ENCODE measurements at regions not wholly inside any gene's neighbourhood (a gene's known extent, or its start where the extent isn't known, plus 50 kb on each side); places are given as distances from the start of the nearest gene placed in this dataset.

- Histone ChIP-seq H3K27ac (ENCODE audit: low read length) (no peak overlapping the region), H3K27me3 (ENCODE audit: control insufficient read depth, insufficient read depth, low read length) (no peaks in the 10 kb centered on the region), H3K9me3 (ENCODE audit: control insufficient read depth, low read depth, low read length) (no peaks in the 10 kb centered on the region), H3K4me3 (ENCODE audit: low read length) (no peak overlapping the region), H3K4me1 (ENCODE audit: control insufficient read depth, insufficient read depth, low read length) (no peaks in the 10 kb centered on the region), H3K36me3 (ENCODE audit: control insufficient read depth, insufficient read depth, low read length) (no peaks in the 10 kb centered on the region)
- 100% methylated on average over 1 of the region's 6 CpGs for WGBS (ENCODE audit: insufficient coverage, low lambda C conversion rate)
- DNase-seq, result no peak
These were observed 476.5 kb downstream of the FOXG1 start for GRCh38 chr14:29242755-29243754.

- H3K4me3 ChIP-seq (ENCODE audit: low read length), result no peak overlapping the region
- no peaks in the 10 kb centered on the region for H3K36me3 ChIP-seq (ENCODE audit: control insufficient read depth, insufficient read depth, low read length)
- H3K4me1 ChIP-seq (ENCODE audit: control insufficient read depth, insufficient read depth, low read length), result no peaks in the 10 kb centered on the region
- H3K27me3 ChIP-seq (ENCODE audit: control insufficient read depth, insufficient read depth, low read length), result no peaks in the 10 kb centered on the region
- DNase-seq, result no peak
- H3K27ac ChIP-seq (ENCODE audit: low read length), result no peak overlapping the region
- H3K9me3 ChIP-seq (ENCODE audit: control insufficient read depth, low read depth, low read length), result no peaks in the 10 kb centered on the region
- 100% methylated on average over 1 of the region's 1 CpG for WGBS (ENCODE audit: insufficient coverage, low lambda C conversion rate)
These were observed 489.1 kb downstream of the FOXG1 start for GRCh38 chr14:29255692-29256091.

- WGBS (ENCODE audit: insufficient coverage, low lambda C conversion rate), result no CpG with 5 or more reads among the region's 1 CpG
- no peaks in the 10 kb centered on the region for H3K9me3 ChIP-seq (ENCODE audit: control insufficient read depth, low read depth, low read length)
These were observed 496.4 kb downstream of the FOXG1 start for GRCh38 chr14:29262979-29263378.

GRCh38 chr14:29264865-29265264 lies 498.3 kb downstream of the FOXG1 start:
- Histone ChIP-seq H3K9me3 (ENCODE audit: control insufficient read depth, low read depth, low read length) (no peaks in the 10 kb centered on the region), H3K27me3 (ENCODE audit: control insufficient read depth, insufficient read depth, low read length) (no peaks in the 10 kb centered on the region), H3K27ac (ENCODE audit: low read length) (no peak overlapping the region), H3K36me3 (ENCODE audit: control insufficient read depth, insufficient read depth, low read length) (no peaks in the 10 kb centered on the region), H3K4me3 (ENCODE audit: low read length) (no peak overlapping the region), H3K4me1 (ENCODE audit: control insufficient read depth, insufficient read depth, low read length) (no peaks in the 10 kb centered on the region)
- WGBS (ENCODE audit: insufficient coverage, low lambda C conversion rate), result no CpG with 5 or more reads among the region's 4 CpGs
- no peak for DNase-seq

More at GRCh38 chr14:29262979-29263378, 496.4 kb downstream of the FOXG1 start:
- Histone ChIP-seq H3K27me3 (ENCODE audit: control insufficient read depth, insufficient read depth, low read length) (no peaks in the 10 kb centered on the region), H3K36me3 (ENCODE audit: control insufficient read depth, insufficient read depth, low read length) (no peaks in the 10 kb centered on the region), H3K4me1 (ENCODE audit: control insufficient read depth, insufficient read depth, low read length) (no peaks in the 10 kb centered on the region), H3K4me3 (ENCODE audit: low read length) (no peak overlapping the region), H3K27ac (ENCODE audit: low read length) (no peak overlapping the region)
- no peak for DNase-seq

- WGBS (ENCODE audit: insufficient coverage, low lambda C conversion rate), result 75% methylated on average over 1 of the region's 1 CpG
- Histone ChIP-seq H3K9me3 (ENCODE audit: control insufficient read depth, low read depth, low read length) (no peaks in the 10 kb centered on the region), H3K4me3 (ENCODE audit: low read length) (no peak overlapping the region), H3K4me1 (ENCODE audit: control insufficient read depth, insufficient read depth, low read length) (no peaks in the 10 kb centered on the region), H3K27me3 (ENCODE audit: control insufficient read depth, insufficient read depth, low read length) (no peaks in the 10 kb centered on the region), H3K36me3 (ENCODE audit: control insufficient read depth, insufficient read depth, low read length) (no peaks in the 10 kb centered on the region), H3K27ac (ENCODE audit: low read length) (no peak overlapping the region)
- DNase-seq, result no peak
These were observed 499.3 kb downstream of the FOXG1 start for GRCh38 chr14:29265852-29266251.

- Histone ChIP-seq H3K4me1 (ENCODE audit: control insufficient read depth, insufficient read depth, low read length) (no peaks in the 10 kb centered on the region), H3K4me3 (ENCODE audit: low read length) (no peak overlapping the region), H3K27me3 (ENCODE audit: control insufficient read depth, insufficient read depth, low read length) (no peaks in the 10 kb centered on the region), H3K9me3 (ENCODE audit: control insufficient read depth, low read depth, low read length) (no peaks in the 10 kb centered on the region), H3K36me3 (ENCODE audit: control insufficient read depth, insufficient read depth, low read length) (no peaks in the 10 kb centered on the region), H3K27ac (ENCODE audit: low read length) (no peak overlapping the region)
- DNase-seq, result no peak
These were observed 505.1 kb downstream of the FOXG1 start for GRCh38 chr14:29271669-29272068.

- no peaks in the 10 kb centered on the region for H3K4me1 ChIP-seq (ENCODE audit: control insufficient read depth, insufficient read depth, low read length)
- H3K27me3 ChIP-seq (ENCODE audit: control insufficient read depth, insufficient read depth, low read length), result no peaks in the 10 kb centered on the region
- H3K4me3 ChIP-seq (ENCODE audit: low read length), result no peak overlapping the region
- DNase-seq, result no peak
- H3K27ac ChIP-seq (ENCODE audit: low read length), result no peak overlapping the region
- no CpG with 5 or more reads among the region's 1 CpG for WGBS (ENCODE audit: insufficient coverage, low lambda C conversion rate)
- H3K36me3 ChIP-seq (ENCODE audit: control insufficient read depth, insufficient read depth, low read length), result no peaks in the 10 kb centered on the region
- H3K9me3 ChIP-seq (ENCODE audit: control insufficient read depth, low read depth, low read length), result no peaks in the 10 kb centered on the region
These were observed 506.9 kb downstream of the FOXG1 start for GRCh38 chr14:29273513-29273912.

- no peak for DNase-seq
- no peak overlapping the region for H3K27ac ChIP-seq (ENCODE audit: low read length)
- H3K4me1 ChIP-seq (ENCODE audit: control insufficient read depth, insufficient read depth, low read length), result no peaks in the 10 kb centered on the region
- H3K4me3 ChIP-seq (ENCODE audit: low read length), result no peak overlapping the region
- no peaks in the 10 kb centered on the region for H3K9me3 ChIP-seq (ENCODE audit: control insufficient read depth, low read depth, low read length)
- no peaks in the 10 kb centered on the region for H3K27me3 ChIP-seq (ENCODE audit: control insufficient read depth, insufficient read depth, low read length)
- 67% methylated on average over 3 of the region's 10 CpGs for WGBS (ENCODE audit: insufficient coverage, low lambda C conversion rate)
- H3K36me3 ChIP-seq (ENCODE audit: control insufficient read depth, insufficient read depth, low read length), result no peaks in the 10 kb centered on the region
These were observed 508.5 kb downstream of the FOXG1 start for GRCh38 chr14:29274890-29275596.

- no peak for DNase-seq
- WGBS (ENCODE audit: insufficient coverage, low lambda C conversion rate), result 80% methylated on average over 1 of the region's 1 CpG
- no peaks in the 10 kb centered on the region for H3K27me3 ChIP-seq (ENCODE audit: control insufficient read depth, insufficient read depth, low read length)
These were observed 512.0 kb downstream of the FOXG1 start for GRCh38 chr14:29278301-29279263.

GRCh38 chr14:29282169-29282568 lies 515.6 kb downstream of the FOXG1 start:
- no peaks in the 10 kb centered on the region for H3K9me3 ChIP-seq (ENCODE audit: control insufficient read depth, low read depth, low read length)
- no peaks in the 10 kb centered on the region for H3K36me3 ChIP-seq (ENCODE audit: control insufficient read depth, insufficient read depth, low read length)
- DNase-seq, result no peak
- H3K4me1 ChIP-seq (ENCODE audit: control insufficient read depth, insufficient read depth, low read length), result no peaks in the 10 kb centered on the region
- no peaks in the 10 kb centered on the region for H3K27me3 ChIP-seq (ENCODE audit: control insufficient read depth, insufficient read depth, low read length)
- 57% methylated on average over 1 of the region's 1 CpG for WGBS (ENCODE audit: insufficient coverage, low lambda C conversion rate)
- no peak overlapping the region for H3K27ac ChIP-seq (ENCODE audit: low read length)
- no peak overlapping the region for H3K4me3 ChIP-seq (ENCODE audit: low read length)

More at GRCh38 chr14:29278301-29279263, 512.0 kb downstream of the FOXG1 start:
- H3K4me3 ChIP-seq (ENCODE audit: low read length), result no peak overlapping the region
- H3K9me3 ChIP-seq (ENCODE audit: control insufficient read depth, low read depth, low read length), result no peaks in the 10 kb centered on the region
- no peaks in the 10 kb centered on the region for H3K4me1 ChIP-seq (ENCODE audit: control insufficient read depth, insufficient read depth, low read length)
- no peak overlapping the region for H3K27ac ChIP-seq (ENCODE audit: low read length)
- H3K36me3 ChIP-seq (ENCODE audit: control insufficient read depth, insufficient read depth, low read length), result no peaks in the 10 kb centered on the region
